Activated CD8-positive, alpha-beta T cell treated with anti-CD3 and anti-CD28 coated beads for 36 hours (primary cell): ENCODE measurements at regions not wholly inside any gene's neighbourhood (a gene's known extent, or its start where the extent isn't known, plus 50 kb on each side); places are given as distances from the start of the nearest gene placed in this dataset.

Source experiments
- ATAC-seq: fragments of 200-7000 bp; cut with Tn5 transposase; one replicate; pipeline ENCODE4 v1.10.0; 2021; ENCODE audit warnings: mild to moderate bottlenecking, moderate library complexity
- CTCF ChIA-PET: fragments of 350-600 bp; sonication (Branson Sonifier 250); formaldehyde crosslinking; loops from one replicate; lab custom pipeline; 2021; ENCODE audit warnings: antibody characterized with exemption; lab: Charles Lee
- POLR2A ChIA-PET: fragments of 350-600 bp; sonication (Branson Sonifier 250); formaldehyde crosslinking; loops from one replicate; lab custom pipeline; 2021; ENCODE audit warnings: antibody characterized with exemption; lab: Charles Lee
- DNase-seq: peaks from one replicate; pipeline ENCODE4 v3.0.0-alpha.2; 2020
- H3K27ac Mint-ChIP-seq: one replicate; pipeline ENCODE4 v1.8.0; 2021; ENCODE audit warnings: mild to moderate bottlenecking, mixed read lengths
- H3K27me3 Mint-ChIP-seq: one replicate; pipeline ENCODE4 v1.8.0; 2021; ENCODE audit warnings: mixed read lengths
- H3K36me3 Mint-ChIP-seq: one replicate; pipeline ENCODE4 v1.8.0; 2021; ENCODE audit warnings: low read depth, mixed read lengths
- H3K4me1 Mint-ChIP-seq: one replicate; pipeline ENCODE4 v1.8.0; 2021; ENCODE audit warnings: low read depth, mixed read lengths
- H3K4me3 Mint-ChIP-seq: one replicate; pipeline ENCODE4 v1.8.0; 2021; ENCODE audit warnings: mild to moderate bottlenecking, moderate library complexity, mixed read lengths
- H3K9me3 Mint-ChIP-seq: one replicate; pipeline ENCODE4 v1.8.0; 2021; ENCODE audit warnings: mixed read lengths
- intact Hi-C: fragments of 100-400 bp; cut with micrococcal nuclease; formaldehyde crosslinking; loops from one replicate; pipeline ENCODE4 v1.10.0; 2022
- TF ChIP-seq, protein P1 (sequence below): fragments of 200-600 bp; IDR thresholded peaks from one replicate; pipeline ENCODE4 v1.8.0; 2022; ENCODE audit warnings: antibody characterized with exemption, mild to moderate bottlenecking

DNA sequence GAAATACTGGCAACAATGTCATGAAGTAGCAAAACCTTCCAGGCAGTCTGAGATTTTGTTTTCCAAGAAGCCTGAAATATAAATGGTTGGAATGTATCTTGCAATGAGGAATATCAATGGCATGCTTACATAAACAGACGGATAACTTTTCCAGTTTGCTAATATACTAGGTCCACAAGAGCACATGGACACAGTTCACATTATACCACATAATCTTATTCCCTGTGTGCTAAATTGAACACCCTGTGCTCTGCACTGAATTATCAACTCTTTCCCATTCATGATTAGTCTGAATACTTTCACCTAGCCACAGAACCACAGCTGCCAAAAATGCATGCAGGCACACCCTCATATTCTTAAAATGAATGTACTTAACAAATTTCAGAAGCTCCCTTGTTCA, 274.3 kb downstream of the COL12A1 start:
- no peak overlapping the region for H3K27ac Mint-ChIP-seq
- ATAC-seq (no peak), DNase-seq (no peak)
- H3K4me1 Mint-ChIP-seq: no peaks in the 10 kb centered on the region
- POLR2A ChIA-PET: no interaction called here
- CTCF ChIA-PET: no interaction called here
- no peaks in the 10 kb centered on the region for H3K9me3 Mint-ChIP-seq
- peaks cover 1% of the 10 kb centered on the region for H3K27me3 Mint-ChIP-seq
- intact Hi-C loops: no loop called here
- H3K36me3 Mint-ChIP-seq: no peaks in the 10 kb centered on the region
- TF ChIP-seq, protein P1, sequence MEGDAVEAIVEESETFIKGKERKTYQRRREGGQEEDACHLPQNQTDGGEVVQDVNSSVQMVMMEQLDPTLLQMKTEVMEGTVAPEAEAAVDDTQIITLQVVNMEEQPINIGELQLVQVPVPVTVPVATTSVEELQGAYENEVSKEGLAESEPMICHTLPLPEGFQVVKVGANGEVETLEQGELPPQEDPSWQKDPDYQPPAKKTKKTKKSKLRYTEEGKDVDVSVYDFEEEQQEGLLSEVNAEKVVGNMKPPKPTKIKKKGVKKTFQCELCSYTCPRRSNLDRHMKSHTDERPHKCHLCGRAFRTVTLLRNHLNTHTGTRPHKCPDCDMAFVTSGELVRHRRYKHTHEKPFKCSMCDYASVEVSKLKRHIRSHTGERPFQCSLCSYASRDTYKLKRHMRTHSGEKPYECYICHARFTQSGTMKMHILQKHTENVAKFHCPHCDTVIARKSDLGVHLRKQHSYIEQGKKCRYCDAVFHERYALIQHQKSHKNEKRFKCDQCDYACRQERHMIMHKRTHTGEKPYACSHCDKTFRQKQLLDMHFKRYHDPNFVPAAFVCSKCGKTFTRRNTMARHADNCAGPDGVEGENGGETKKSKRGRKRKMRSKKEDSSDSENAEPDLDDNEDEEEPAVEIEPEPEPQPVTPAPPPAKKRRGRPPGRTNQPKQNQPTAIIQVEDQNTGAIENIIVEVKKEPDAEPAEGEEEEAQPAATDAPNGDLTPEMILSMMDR: no peak
- no peak overlapping the region for H3K4me3 Mint-ChIP-seq

- intact Hi-C loops: no loop called here
- Mint-ChIP-seq H3K9me3 (no peaks in the 10 kb centered on the region), H3K4me1 (no peaks in the 10 kb centered on the region), H3K27ac (no peak overlapping the region), H3K4me3 (no peak overlapping the region), H3K27me3 (peaks cover 1% of the 10 kb centered on the region), H3K36me3 (no peaks in the 10 kb centered on the region)
- TF ChIP-seq, protein P1: no peak
- POLR2A ChIA-PET: no interaction called here
- ATAC-seq (no peak), DNase-seq (no peak)
- CTCF ChIA-PET: no interaction called here
Observed at GRCh38 chr6:74928203-74928602, 277.6 kb downstream of the COL12A1 start.

DNA sequence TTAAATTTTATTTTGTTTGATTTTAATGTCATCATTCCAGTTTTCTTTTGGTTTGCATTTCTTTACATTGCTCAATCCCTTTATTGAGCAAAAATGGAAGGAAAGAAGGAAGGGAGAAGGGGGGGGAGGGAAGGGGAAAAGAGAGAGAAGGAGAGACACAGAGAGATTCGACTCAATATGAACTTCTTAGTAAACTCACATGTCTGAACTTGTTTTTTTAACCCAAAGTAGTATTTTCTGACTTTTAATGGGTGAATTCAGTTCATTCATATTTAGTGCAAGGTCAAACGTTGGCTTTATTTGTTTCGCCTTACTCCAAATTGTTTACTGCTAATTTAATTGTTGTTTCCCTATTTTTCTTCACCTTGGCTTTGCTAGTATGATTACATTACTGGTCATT, 278.6 kb downstream of the COL12A1 start:
- H3K27me3 Mint-ChIP-seq: no peaks in the 10 kb centered on the region
- ChIA-PET CTCF (no interaction called here), POLR2A (no interaction called here)
- H3K4me3 Mint-ChIP-seq: no peak overlapping the region
- ATAC-seq: no peak
- no peaks in the 10 kb centered on the region for H3K9me3 Mint-ChIP-seq
- H3K36me3 Mint-ChIP-seq: no peaks in the 10 kb centered on the region
- no peak for DNase-seq
- H3K4me1 Mint-ChIP-seq: no peaks in the 10 kb centered on the region
- intact Hi-C loops: no loop called here
- no peak overlapping the region for H3K27ac Mint-ChIP-seq
- TF ChIP-seq, protein P1: no peak

- Mint-ChIP-seq H3K27me3 (no peaks in the 10 kb centered on the region), H3K36me3 (no peaks in the 10 kb centered on the region), H3K9me3 (no peaks in the 10 kb centered on the region), H3K4me1 (no peaks in the 10 kb centered on the region), H3K27ac (no peak overlapping the region), H3K4me3 (no peak overlapping the region)
- POLR2A ChIA-PET: no interaction called here
- CTCF ChIA-PET: no interaction called here
- DNase-seq: no peak
- TF ChIP-seq, protein P1: no peak
- intact Hi-C loops: no loop called here
- ATAC-seq: no peak
Observed at GRCh38 chr6:74925683-74926082, 280.2 kb downstream of the COL12A1 start.

DNA sequence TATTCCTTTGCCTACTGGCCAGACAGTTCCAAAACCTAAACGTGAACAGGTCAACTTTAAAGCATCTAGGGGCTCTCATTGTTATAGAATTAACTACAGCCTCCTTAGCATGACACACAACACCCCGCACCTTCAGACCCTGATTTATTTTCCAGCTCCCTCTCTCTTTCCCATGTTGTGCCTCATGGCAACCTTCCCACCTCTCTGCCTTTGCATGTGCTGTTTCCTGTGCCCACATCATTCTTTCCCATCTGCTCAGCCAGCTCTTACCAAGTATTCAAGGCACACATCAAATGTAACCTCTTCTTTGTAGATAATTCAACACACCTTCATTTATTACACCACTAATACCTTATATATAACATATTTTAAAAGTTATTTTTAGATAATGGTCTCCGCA, 291.0 kb downstream of the COL12A1 start:
- H3K9me3 Mint-ChIP-seq: no peaks in the 10 kb centered on the region
- no peak overlapping the region for H3K27ac Mint-ChIP-seq
- ATAC-seq (no peak), DNase-seq (no peak)
- TF ChIP-seq, protein P1: no peak
- H3K27me3 Mint-ChIP-seq: no peaks in the 10 kb centered on the region
- H3K4me1 Mint-ChIP-seq: no peaks in the 10 kb centered on the region
- ChIA-PET CTCF (no interaction called here), POLR2A (no interaction called here)
- H3K4me3 Mint-ChIP-seq: no peak overlapping the region
- no peaks in the 10 kb centered on the region for H3K36me3 Mint-ChIP-seq
- intact Hi-C loops: no loop called here
